NCI-H1417 treated with DMSO at 0.1 percent for 48 hours (cell line): ENCODE measurements at regions not wholly inside any gene's neighbourhood (a gene's known extent, or its start where the extent isn't known, plus 50 kb on each side); places are given as distances from the start of the nearest gene placed in this dataset.
"Not testable (repeated sequence)": the region's sequence is repeated elsewhere in the genome, so short reads cannot be mapped to it uniquely, and the experiment has no call there.

Experiments
- DNase-seq: peaks from one replicate; lab custom pipeline; 2025; lab: John Stamatoyannopoulos, UW

DNA sequence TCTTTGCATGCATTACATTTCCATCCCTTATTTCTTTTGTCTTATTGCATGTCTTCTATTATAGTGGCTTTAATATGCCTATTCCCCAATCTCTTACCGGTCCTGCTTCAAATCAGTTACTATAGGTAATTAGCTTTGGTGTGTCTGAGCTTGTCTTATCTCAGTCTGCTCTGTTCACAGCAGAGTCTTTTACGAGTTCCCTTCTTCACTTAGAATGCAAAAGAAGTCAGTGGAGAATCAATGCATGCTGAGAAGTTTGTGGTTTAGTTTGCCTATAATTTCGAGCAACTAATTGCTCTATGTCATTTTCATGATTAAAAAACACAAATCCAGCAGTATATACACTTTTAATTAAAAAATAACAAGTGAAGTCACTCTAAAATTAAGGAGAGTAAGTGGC lies 545.0 kb downstream of the SLCO4C1 start:
- DNase-seq: no peak

DNA sequence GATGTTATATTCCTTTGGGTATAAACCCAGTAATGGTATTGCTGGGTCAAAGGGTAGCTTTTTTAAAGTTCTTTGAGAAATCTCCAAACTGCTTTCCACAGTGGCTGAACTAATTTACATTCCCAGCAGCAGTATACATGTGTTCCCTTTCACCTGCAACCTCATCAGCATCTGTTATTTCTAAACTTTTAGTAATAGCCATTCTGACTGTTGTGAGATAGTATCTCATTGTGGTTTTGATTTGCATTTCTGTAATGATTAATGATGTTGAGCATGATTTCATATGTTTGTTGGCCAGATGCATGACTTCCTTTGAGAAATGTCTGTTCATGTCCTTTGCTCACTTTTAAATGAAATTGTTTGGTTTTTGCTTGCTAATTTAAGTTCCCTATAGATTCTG lies 553.1 kb downstream of the SLCO4C1 start:
- not testable (repeated sequence) for DNase-seq

DNA sequence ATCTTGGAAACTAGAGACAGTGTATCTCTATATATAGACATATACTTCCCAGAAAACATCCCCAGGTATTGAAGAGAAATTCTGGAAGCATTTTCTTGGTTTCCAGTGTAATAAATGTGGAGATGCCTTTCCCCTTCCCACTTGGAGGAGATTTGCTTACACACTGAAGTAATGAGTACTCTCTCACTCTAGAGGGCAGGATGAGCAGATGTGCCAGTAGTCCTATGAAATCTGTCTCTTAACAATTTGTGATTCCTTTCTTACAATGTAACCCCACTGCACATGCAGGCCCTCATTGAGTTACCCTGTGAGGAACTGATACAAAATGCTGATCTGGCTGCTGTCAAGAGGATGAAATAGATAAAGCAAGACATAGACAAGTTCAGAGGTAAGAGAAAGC lies 567.2 kb downstream of the SLCO4C1 start:
- no peak for DNase-seq

DNA sequence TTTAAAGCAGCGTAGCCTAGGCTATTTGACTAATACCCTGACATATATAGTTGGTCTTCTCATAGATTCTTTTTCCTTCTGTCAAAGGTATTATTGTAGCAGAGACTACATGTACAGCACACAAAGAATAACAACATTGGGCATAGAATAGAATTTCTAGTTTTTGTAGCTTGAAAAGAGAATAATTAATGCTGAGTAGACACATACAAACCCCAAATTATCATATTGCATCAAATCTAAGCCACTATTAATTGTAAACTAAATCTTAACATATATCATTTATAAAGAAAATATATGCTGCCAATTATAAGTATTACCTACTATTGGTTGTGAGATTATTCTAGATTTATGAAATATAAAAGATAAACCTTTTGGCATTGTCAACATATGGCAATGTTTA lies 574.5 kb downstream of the SLCO4C1 start:
- DNase-seq: no peak

DNA sequence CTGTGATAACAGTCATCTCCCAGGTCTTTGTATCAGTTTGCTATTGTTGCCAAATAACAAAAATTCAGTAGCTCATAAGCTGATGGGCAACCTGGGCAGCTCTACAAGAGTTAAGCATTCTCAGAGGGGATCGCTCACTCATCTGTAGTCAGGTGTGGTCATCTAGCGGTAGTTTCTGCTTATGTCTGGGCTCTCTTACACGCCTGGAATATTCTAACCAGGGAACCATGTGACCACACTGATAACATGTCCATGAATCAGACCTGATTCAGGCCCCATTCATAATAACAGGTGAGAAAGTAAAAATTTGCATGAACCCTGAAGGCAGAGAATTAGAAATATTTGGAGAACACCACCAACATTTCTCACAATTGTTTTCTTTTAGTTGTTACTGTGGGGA lies 576.1 kb downstream of the SLCO4C1 start:
- DNase-seq: no peak

DNA sequence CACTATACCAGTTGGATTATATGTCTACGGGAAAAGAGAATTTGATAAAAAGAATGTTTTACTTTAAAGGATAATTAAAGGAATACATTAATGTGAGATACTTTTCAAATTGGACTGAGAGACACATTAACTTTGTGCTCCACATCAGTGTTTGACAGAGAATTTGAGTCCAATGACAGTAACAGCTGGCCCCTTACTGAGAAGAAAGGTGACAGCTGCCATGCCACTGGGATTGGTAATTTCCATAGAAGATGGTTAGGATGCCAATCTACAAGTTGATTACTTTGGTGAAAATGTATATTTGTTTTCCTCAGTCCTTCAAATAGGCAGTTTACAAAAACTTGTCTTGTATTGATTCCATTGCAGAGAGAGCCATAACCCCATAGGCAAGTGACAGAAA lies 578.4 kb downstream of the SLCO4C1 start:
- no peak for DNase-seq

DNA sequence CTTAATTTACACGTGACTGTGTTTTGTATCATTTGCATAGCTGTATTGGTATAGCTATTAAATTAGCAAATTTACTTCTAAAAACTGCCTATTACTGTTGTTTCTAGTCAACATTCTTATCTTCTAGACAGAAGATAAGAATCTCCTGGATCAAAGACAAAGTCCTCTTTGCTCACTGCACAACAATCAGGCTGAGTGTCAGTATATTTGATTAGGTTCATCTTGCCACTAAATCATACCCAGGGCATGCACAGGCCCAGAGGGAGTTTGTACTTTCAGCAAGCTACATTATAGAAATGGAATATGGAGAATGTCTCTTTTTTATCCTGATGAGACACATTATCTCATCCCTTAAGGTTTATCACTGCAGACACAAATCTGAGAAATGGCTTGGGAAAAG lies 579.1 kb downstream of the SLCO4C1 start:
- DNase-seq: no peak

DNA sequence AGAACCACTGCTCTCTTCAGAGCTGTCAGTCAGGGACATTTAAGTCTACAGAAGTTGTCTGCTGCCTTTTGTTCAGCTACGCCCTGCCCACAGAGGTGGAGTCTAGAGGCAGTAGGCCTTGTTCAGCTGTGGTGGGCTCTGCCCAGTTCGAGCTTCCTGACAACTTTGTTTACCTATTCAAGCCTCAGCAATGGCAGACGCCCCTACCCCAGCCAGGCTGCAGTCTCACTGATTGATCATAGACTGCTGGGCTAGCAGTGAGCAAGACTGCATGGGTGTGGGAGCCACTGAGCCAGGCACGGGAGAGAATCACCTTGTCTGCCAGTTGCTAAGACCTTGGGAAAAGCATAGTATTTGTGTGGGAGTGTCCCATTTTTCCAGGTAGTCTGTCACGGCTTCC lies 580.3 kb downstream of the SLCO4C1 start:
- not testable (repeated sequence) for DNase-seq

DNA sequence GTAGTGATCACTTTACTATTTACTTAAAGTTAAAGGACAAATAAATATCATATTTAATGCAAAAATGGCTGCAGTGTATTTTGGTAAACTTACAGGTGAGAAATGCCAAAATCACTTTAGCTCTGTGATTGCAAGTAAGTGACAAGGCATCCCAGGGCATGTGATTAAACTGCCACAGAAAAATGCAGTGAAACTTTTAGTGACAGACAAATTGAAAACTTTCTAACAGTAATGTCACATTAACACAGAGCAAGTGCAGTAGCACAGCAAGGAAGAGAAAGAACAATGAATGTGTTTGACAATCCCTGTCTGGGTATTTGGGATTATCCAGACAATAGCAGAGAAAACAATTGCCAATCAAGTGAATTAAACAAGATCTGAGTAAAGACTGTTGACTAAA lies 606.8 kb downstream of the SLCO4C1 start:
- DNase-seq: no peak

DNA sequence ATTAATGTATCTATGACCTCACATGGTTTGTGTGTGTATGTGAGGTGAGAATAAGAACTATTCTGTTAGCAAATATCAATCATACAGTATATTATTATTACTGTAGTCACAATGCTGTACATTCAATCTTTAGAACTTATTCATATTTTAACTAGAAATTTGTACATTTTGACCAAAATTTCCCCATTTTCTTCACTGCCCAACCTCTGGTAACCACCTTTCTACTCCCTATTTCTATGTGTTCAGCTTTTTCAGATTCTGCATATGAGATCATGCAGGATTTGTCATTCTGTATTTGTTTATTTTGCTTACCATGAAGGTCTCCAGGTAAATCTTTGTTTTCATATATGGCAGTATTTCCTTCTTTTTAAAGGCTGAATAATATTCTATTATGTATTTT lies 607.9 kb downstream of the SLCO4C1 start:
- DNase-seq: no peak

DNA sequence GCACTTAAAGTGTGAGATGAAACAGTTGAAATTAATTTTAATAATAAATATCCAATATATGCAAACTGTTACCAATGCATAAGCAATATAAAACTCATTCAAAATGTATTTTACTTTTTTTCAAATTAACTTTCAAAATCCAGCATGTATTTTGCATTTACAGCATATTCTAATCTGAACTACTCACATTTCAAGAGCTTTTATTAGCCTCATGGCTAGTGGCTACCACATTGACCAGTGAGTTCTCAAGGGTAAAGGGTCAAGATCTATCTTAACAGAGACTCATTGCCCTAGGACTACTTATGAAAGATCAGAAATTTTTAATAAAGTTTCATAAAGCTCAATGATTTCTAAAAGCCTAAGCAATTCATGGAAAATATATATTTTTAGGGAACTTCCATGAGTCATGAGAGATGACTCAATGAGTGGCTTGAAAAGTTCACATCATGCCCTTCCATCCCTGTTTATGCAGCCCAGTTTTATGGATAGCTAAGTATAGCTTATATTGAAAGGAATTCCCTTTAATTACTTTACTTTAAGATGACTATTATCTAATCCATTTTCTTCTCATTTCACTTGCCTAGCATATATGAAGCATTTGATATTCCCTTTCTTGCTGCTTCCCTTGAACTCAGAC lies 608.6 kb downstream of the SLCO4C1 start:
- no peak for DNase-seq

DNA sequence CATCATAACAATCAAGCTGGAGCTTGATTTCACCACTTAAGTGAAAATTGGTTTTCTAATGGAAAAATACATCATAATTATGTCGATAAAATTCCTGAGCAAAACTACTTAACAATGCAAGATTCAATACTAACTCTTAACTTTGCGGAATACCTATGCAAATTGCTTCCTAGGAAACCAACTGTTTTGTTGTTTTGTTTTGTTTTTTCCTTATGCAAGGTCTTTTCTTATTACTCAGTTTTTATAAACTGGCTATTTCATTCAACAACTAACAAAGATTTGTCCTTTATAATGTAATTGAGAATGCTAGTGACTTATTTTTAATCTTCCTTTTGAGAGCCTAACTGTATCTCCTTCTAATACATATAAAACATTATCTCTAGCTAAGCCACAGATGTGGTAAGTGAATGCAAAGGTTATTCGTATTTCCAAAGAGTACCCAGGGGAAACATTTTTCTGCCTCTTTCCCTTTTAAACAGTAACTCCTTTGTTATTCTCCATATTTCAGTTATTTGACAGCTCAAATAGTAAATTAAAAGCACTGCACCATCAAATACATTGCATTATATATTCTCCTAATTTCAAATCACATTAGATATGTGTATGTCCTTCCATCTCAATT lies 609.4 kb downstream of the SLCO4C1 start:
- no peak for DNase-seq

DNA sequence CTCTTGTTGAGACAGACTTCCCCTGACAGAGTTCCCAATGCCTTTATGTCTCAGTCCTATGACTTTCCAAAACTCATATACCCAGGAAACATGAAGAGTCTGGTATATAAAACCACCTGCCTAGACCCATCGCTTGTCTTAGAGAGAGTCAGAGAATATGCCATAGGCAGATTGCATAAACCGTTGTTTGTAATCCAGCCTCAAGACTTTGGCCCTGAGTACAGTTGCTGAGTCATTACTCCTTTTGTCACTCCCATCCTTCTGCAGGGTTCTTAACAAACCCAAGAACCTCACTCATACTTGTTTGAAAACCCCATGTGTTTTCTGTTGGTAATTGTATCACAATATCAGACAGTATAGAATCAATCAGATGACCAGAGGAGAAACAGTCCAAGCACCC lies 616.3 kb downstream of the SLCO4C1 start:
- no peak for DNase-seq

DNA sequence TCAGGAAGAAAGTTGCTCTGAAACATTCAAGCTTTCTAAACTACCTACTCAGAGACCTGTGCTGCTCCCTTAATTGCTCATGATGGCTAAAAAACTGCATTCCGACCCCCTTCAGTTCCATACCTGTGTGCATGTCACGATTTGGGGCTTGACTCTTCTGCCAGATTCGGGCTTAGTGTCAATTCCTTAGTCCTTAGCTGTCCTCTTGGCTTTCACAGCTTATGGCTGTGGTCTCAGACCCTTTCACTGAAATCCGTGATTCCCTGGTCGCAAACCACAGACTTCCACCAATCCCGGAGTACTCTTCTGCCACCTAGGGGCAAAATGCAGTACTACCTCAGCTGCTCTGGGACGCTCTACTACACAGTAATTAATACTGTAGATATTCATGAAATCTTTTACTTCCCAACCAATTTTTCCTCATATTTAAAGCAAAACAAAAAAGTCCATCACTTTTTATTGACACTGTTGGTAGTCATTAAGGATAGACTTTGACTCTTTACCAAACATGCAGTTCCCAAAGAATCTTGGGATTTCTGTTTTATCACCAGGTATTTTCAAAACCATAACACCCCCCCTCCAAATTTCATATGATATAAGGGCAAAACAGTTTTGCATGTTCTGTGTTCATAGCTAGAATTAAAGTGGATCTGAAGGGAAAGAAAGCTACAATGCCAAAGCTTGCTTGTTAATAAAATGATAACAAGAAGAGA lies 617.4 kb downstream of the SLCO4C1 start:
- DNase-seq: no peak

DNA sequence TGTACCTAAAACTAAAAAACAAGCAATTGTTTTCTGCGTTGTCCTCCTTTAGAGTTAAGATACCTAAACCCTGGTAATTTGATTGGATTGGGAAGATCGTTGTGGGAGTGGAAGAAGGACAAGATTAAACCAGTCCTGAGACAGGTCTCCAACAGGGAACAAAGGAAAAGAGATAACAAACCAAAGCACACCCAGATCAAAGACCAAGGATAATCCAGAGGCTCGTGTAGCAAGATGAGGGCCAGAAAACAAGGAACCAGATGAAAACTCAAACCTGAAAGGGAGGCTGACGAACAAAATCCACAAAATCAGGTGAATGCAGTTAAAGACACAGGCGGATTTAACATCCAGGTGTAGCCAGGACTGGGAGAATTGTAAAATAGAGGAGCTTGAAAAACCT lies 618.1 kb downstream of the SLCO4C1 start:
- no peak for DNase-seq

DNA sequence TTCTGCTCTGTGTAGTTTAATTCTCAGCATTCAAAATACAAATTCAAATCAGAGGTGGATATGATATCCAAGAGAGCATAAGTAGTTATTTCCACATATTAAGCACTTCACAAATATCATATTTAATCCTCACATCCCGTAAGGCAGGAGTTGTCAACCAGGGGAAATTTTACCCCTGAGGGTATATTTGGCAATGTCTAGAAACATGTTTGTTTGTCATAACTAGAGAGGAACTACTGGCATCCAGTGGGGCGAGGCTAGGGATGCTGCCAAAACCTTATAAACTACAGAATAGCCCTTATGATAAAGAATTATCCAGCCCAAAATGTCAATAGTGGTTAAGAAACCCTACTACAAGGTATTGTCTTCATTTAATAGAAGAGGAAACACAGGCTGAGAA lies 619.4 kb downstream of the SLCO4C1 start:
- no peak for DNase-seq

DNA sequence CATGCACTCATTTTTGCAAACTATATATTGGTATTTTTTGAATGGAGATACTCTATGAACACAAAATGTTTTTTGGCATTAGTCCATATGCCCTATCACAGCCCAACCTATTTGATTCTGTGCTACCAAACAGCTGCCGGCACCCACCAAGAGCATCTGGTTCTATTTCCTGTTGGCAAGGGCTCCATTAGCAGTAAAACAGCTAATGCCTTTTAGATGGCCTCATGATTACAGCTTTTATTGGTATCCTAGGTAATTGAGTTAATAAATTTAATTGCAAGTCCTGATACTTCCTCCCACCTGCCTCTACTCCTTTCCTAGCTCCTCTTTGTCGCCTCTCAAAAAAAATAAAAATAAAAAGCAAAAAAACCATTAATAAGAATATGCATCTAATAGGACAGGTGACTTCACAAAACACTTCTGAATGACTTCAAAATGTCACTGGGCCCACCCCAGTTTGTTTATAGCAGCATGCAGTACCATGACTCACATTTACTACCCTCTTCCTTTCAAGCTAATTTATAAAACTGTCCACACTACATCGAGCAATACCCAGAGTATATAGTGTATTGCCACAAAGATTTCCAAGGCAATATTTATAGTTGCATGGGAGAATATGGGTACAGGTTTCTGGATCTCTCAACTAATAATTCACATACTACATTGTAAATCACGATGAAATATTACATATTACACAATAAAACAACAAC lies 620.4 kb downstream of the SLCO4C1 start:
- DNase-seq: peak; percentile 37

DNA sequence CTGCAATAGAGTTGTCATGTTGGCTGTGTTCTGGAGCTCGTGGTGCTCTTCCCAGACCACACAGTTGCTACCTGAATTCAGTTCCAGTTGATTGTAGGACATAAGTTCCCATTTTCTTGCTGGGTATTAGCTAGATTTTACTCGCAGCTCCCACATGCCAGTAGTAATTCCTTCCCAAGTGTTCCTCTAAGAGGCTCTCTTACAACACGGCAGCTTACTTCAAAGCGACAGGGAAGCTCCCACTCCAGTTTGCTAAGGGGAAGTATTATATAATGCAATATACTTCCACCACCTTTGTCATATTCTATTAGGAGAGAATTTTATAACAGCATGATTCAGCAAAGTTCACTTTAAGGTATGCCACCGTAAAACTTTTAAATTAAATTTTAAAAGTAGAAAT lies 623.0 kb downstream of the SLCO4C1 start:
- DNase-seq: no peak

DNA sequence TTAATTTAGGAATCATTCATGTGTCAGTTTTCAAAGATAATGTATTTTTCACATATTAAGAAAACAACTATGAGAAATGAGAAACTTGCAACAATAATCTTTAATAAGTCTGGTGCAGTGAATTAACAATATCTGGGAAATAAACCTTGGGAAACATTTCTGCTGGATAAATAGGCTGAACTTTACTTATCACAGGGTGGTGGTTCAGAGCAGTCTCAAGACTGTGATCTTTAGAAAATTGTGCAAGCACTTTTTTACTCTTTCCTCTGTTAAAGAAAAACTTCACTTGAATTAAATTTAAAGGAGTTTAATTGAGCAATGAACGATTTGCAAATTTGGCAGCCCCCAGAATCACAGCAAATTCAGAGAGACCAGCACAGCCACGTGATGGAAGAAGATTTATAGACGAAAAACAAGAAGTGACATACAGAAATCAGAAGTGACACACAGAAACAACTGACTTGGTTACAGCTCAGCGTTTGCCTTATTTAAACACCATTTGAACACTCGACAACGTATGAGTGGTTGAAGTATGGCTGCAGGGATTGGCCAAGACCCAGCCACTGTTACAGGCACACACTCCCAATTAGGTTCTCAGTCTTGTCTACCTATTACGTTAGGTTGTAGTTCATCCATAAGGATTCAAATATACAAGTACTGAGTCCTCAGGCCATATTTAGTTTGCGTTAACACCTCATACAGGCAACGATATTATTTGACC lies 631.9 kb downstream of the SLCO4C1 start:
- DNase-seq: no peak

DNA sequence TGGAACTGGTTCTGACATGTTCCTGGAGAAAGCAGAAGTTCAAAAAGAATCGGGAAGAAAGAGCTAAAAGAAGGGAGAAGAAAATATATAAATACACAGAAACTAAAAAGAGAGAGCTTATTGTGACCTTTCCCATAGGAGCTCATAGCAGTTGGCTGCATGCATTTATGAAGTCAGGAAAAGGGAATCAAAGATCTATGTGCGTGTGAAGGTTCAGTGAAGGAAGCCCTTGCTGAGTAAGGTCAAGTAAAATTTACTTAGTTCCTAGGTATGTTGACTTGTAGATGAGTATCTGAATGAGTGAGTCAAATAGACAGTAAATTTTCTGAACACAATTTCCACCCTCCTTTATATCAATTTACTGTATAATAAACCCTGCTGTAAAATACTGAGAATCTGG lies 632.5 kb downstream of the SLCO4C1 start:
- DNase-seq: no peak

DNA sequence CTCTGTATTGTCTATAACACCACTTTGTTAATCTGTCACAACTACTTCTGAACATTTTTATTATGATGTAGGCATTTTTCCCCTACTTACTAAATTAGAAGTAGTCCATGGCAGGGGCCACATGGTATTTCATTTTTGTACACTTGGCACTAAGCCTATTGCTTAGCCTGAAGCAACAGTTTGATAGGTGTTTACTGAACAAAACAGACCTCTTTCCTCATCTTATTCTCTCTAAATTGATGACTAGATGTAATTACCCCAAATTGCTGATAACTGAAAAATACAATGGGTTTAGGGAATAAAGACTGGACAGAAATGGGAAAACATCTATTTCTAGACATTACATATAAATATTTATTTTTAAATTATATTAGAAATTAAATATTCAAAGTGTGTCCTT lies 633.8 kb downstream of the SLCO4C1 start:
- no peak for DNase-seq

DNA sequence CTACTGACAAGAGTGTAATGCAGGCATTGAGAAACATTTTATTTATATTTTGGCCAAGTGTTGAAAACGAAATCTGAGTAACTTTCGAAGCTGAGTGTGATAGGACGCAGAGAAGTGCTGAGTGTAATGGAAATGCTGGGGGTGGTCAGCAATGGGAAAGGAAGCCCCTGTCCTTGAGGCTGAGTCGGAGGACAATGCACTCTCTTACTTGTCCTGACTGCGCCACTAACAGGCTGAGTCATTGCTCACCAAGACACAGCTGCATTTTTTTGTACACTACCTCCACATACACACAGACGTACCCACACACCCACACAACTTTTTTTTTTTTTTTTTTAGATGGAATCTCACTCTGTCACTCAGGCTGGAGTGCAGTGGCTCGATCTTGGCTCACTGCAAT lies 637.7 kb downstream of the SLCO4C1 start:
- DNase-seq: no peak
